GM18951 (cell line): ENCODE measurements at regions not wholly inside any gene's neighbourhood (a gene's known extent, or its start where the extent isn't known, plus 50 kb on each side); places are given as distances from the start of the nearest gene placed in this dataset.

Source experiments
- POLR2A ChIP-seq: IDR thresholded peaks from 4 replicates; pipeline ENCODE4 v1.6.1; 2011; ENCODE audit warnings: mild to moderate bottlenecking; ENCODE audit not compliant: insufficient read length, insufficient read depth; ENCODE audit errors: extremely low read depth
- in situ Hi-C: fragments of 300-500 bp; cut with MboI; formaldehyde crosslinking; loops from one replicate; pipeline ENCODE4 v1.12.0; 2022; ENCODE audit warnings: low sequenced_read_pairs, mixed read lengths, inconsistent platforms; ENCODE audit not compliant: unreplicated experiment

GRCh38 chr5:31048282-31049270, 144.9 kb upstream of the CDH6 start:
- TF ChIP-seq POLR2A, result no peak
- in situ Hi-C loops, result no loop called here

- in situ Hi-C loops, result no loop called here
- no peak for TF ChIP-seq POLR2A
Observed at GRCh38 chr5:31047621-31048020, 145.9 kb upstream of the CDH6 start.

GRCh38 chr5:31047007-31047406, 146.5 kb upstream of the CDH6 start:
- TF ChIP-seq POLR2A, result no peak
- in situ Hi-C loops, result no loop called here

- in situ Hi-C loops, result no loop called here
- no peak for TF ChIP-seq POLR2A
Observed at GRCh38 chr5:31036411-31036810, 157.1 kb upstream of the CDH6 start.

GRCh38 chr5:31033295-31033694, 160.2 kb upstream of the CDH6 start:
- in situ Hi-C loops, result no loop called here
- no peak for TF ChIP-seq POLR2A

- in situ Hi-C loops, result no loop called here
- no peak for TF ChIP-seq POLR2A
Observed at GRCh38 chr5:31029925-31030324, 163.6 kb upstream of the CDH6 start.

- TF ChIP-seq POLR2A, result no peak
- in situ Hi-C loops, result no loop called here
Observed at GRCh38 chr5:31027721-31028120, 165.8 kb upstream of the CDH6 start.

- no peak for TF ChIP-seq POLR2A
- in situ Hi-C loops, result no loop called here
Observed at GRCh38 chr5:31023105-31023504, 170.4 kb upstream of the CDH6 start.

GRCh38 chr5:31021181-31021624, 172.3 kb upstream of the CDH6 start:
- in situ Hi-C loops, result no loop called here
- no peak for TF ChIP-seq POLR2A

- TF ChIP-seq POLR2A, result no peak
- in situ Hi-C loops, result no loop called here
Observed at GRCh38 chr5:31008231-31008630, 185.3 kb upstream of the CDH6 start.

- in situ Hi-C loops, result no loop called here
- no peak for TF ChIP-seq POLR2A
Observed at GRCh38 chr5:31007672-31008071, 185.8 kb upstream of the CDH6 start.

- in situ Hi-C loops, result no loop called here
- no peak for TF ChIP-seq POLR2A
Observed at GRCh38 chr5:31000287-31000686, 193.2 kb upstream of the CDH6 start.

- TF ChIP-seq POLR2A, result no peak
- in situ Hi-C loops, result no loop called here
Observed at GRCh38 chr5:30997681-30998080, 195.8 kb upstream of the CDH6 start.

- in situ Hi-C loops, result no loop called here
- TF ChIP-seq POLR2A, result no peak
Observed at GRCh38 chr5:30994902-30995301, 198.6 kb upstream of the CDH6 start.
